Left forelimb (tissue), 1 donor: ENCODE measurements at regions not wholly inside any gene's neighbourhood (a gene's known extent, or its start where the extent isn't known, plus 50 kb on each side); places are given as distances from the start of the nearest gene placed in this dataset.

Experiments
- DNase-seq: peaks from one replicate; pipeline ENCODE4 v3.0.0-alpha.2; 2018; ENCODE audit warnings: low spot score

- DNase-seq: no peak
Measured at GRCh38 chr11:80846442-80846841, 1405.6 kb upstream of the TENM4 start.

GRCh38 chr11:80844110-80844819, 1403.4 kb upstream of the TENM4 start:
- no peak for DNase-seq

- DNase-seq: no peak
Measured at GRCh38 chr11:80843266-80843974, 1402.6 kb upstream of the TENM4 start.

GRCh38 chr11:80842246-80842645, 1401.4 kb upstream of the TENM4 start:
- no peak for DNase-seq

- DNase-seq: no peak
Measured at GRCh38 chr11:80841675-80842074, 1400.8 kb upstream of the TENM4 start.

GRCh38 chr11:80838153-80838552, 1397.3 kb upstream of the TENM4 start:
- DNase-seq: no peak

GRCh38 chr11:80837051-80837450, 1396.2 kb upstream of the TENM4 start:
- DNase-seq: no peak

GRCh38 chr11:80831374-80831773, 1390.5 kb upstream of the TENM4 start:
- DNase-seq: no peak

GRCh38 chr11:80827781-80828180, 1387.0 kb upstream of the TENM4 start:
- no peak for DNase-seq

- DNase-seq: no peak
Measured at GRCh38 chr11:80826808-80827207, 1386.0 kb upstream of the TENM4 start.

- no peak for DNase-seq
Measured at GRCh38 chr11:80822308-80822707, 1381.5 kb upstream of the TENM4 start.

- DNase-seq: no peak
Measured at GRCh38 chr11:80819271-80819670, 1378.4 kb upstream of the TENM4 start.

GRCh38 chr11:80816966-80817365, 1376.1 kb upstream of the TENM4 start:
- no peak for DNase-seq

GRCh38 chr11:80816454-80816847, 1375.6 kb upstream of the TENM4 start:
- no peak for DNase-seq

GRCh38 chr11:80815752-80816453, 1375.1 kb upstream of the TENM4 start:
- DNase-seq: no peak

GRCh38 chr11:80814813-80815212, 1374.0 kb upstream of the TENM4 start:
- DNase-seq: no peak

GRCh38 chr11:80810695-80811094, 1369.9 kb upstream of the TENM4 start:
- no peak for DNase-seq

- no peak for DNase-seq
Measured at GRCh38 chr11:80798174-80798573, 1357.3 kb upstream of the TENM4 start.

GRCh38 chr11:80783561-80783960, 1342.7 kb upstream of the TENM4 start:
- DNase-seq: no peak

- no peak for DNase-seq
Measured at GRCh38 chr11:80782135-80782885, 1341.5 kb upstream of the TENM4 start.

GRCh38 chr11:80779905-80780605, 1339.2 kb upstream of the TENM4 start:
- DNase-seq: no peak

- no peak for DNase-seq
Measured at GRCh38 chr11:80778941-80779340, 1338.1 kb upstream of the TENM4 start.
